Esophagus muscularis mucosa (tissue), 4 donors: ENCODE measurements at regions not wholly inside any gene's neighbourhood (a gene's known extent, or its start where the extent isn't known, plus 50 kb on each side); places are given as distances from the start of the nearest gene placed in this dataset.

Source experiments
- DNase-seq: peaks from one replicate; pipeline ENCODE4 v3.0.0-alpha.2; 2017; ENCODE audit errors: extremely low spot score
- H3K27ac ChIP-seq, 4 donors: fragments of 200-600 bp; sonication (generic); replicated peaks in 1 of 4; 1 replicate in 3 of 4; 2 replicates in 1 of 4; pipeline ENCODE4 v1.5.1; 2016 to 2019; ENCODE audit warnings: mild to moderate bottlenecking in 1 of 4
- H3K27me3 ChIP-seq, 4 donors: fragments of 200-600 bp; sonication (generic); one replicate each; pipeline versions ENCODE4 v1.5.1 to v1.6.0; 2016 to 2019
- H3K36me3 ChIP-seq, 4 donors: fragments of 200-600 bp; sonication (generic); one replicate each; pipeline ENCODE4 v1.5.1; 2016 to 2019
- H3K4me1 ChIP-seq, 4 donors: fragments of 200-600 bp; sonication (generic); one replicate each; pipeline ENCODE4 v1.5.1; 2016 to 2019
- H3K4me3 ChIP-seq, 4 donors: fragments of 200-600 bp; sonication (generic); 1 replicate in 2 of 4; 2 replicates in 2 of 4; pipeline ENCODE4 v1.5.1; 2016 to 2019; ENCODE audit warnings: mild to moderate bottlenecking in 4 of 4, moderate library complexity in 1 of 4
- H3K9me3 ChIP-seq, 4 donors: fragments of 200-600 bp; sonication (generic); 1 replicate in 3 of 4; 2 replicates in 1 of 4; pipeline ENCODE4 v1.5.1; 2016 to 2019
- EP300 ChIP-seq: sonication (generic); formaldehyde crosslinking; IDR thresholded peaks from one replicate; pipeline ENCODE4 v1.6.1; 2017; ENCODE audit warnings: antibody characterized with exemption
- POLR2A ChIP-seq: fragments of 450-650 bp; IDR thresholded peaks from one replicate; pipeline ENCODE4 v1.6.1; 2017; ENCODE audit warnings: antibody characterized with exemption, moderate library complexity, mild to moderate bottlenecking, low read depth
- POLR2AphosphoS5 ChIP-seq, 2 donors: sonication (generic); formaldehyde crosslinking; IDR thresholded peaks; one replicate each; pipeline ENCODE4 v1.6.1; 2017; ENCODE audit warnings: antibody characterized with exemption in 2 of 2
- WGBS: methylation state at CpG from one replicate; pipeline ENCODE4 v1.1.5; 2018; 5-methylcytosine and 5-hydroxymethylcytosine counted together
- intact Hi-C: fragments of 100-400 bp; cut with DNase I; formaldehyde crosslinking; loops from one replicate; pipeline ENCODE4 v1.15.1; 2023
- TF ChIP-seq, protein P1 (sequence below), 3 experiments: fragments of 200-600 bp in 2 of 3; fragments of 450-650 bp in 1 of 3; sonication (generic) in 2 of 3; IDR thresholded peaks; one replicate each; pipeline ENCODE4 v1.5.1; 2017 to 2019; ENCODE audit warnings: antibody characterized with exemption in 3 of 3, mild to moderate bottlenecking in 2 of 3, moderate library complexity in 1 of 3

DNA sequence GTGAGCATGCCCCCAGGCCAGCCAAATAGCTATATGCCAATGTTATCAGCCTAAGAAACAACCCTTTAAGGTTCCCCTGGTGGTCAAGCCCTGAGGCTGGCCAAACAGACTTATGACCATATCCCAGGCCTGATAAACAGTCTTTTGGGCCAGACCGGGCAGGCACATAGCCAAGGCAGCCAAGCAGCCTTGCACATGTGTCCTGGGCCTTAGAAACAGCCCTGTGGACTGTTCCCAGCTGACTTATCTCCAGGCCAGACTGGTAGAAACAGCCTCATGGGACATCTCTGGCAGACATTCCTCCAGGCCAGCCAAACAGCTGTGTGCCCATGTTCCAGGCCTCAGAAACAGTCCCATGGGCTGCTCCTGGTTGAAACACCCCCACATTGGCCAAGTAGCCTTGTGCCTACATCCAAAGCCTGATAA is 295.0 kb upstream of the MGAT4C start:
- intact Hi-C loops = no loop called here
- WGBS = 100% methylated on average over 1 of the region's 1 CpG
- no peak for TF ChIP-seq POLR2AphosphoS5 (IDR thresholded peaks at IDR 0.05)
- no peak for TF ChIP-seq EP300
- TF ChIP-seq, protein P1, sequence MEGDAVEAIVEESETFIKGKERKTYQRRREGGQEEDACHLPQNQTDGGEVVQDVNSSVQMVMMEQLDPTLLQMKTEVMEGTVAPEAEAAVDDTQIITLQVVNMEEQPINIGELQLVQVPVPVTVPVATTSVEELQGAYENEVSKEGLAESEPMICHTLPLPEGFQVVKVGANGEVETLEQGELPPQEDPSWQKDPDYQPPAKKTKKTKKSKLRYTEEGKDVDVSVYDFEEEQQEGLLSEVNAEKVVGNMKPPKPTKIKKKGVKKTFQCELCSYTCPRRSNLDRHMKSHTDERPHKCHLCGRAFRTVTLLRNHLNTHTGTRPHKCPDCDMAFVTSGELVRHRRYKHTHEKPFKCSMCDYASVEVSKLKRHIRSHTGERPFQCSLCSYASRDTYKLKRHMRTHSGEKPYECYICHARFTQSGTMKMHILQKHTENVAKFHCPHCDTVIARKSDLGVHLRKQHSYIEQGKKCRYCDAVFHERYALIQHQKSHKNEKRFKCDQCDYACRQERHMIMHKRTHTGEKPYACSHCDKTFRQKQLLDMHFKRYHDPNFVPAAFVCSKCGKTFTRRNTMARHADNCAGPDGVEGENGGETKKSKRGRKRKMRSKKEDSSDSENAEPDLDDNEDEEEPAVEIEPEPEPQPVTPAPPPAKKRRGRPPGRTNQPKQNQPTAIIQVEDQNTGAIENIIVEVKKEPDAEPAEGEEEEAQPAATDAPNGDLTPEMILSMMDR (IDR thresholded peaks at IDR 0.05) = no peak
- TF ChIP-seq POLR2A = no peak
- no peaks in the 10 kb centered on the region for H3K36me3 ChIP-seq
- H3K27ac ChIP-seq = no peak overlapping the region
- no peaks in the 10 kb centered on the region for H3K9me3 ChIP-seq
- no peak for DNase-seq
- no peaks in the 10 kb centered on the region for H3K27me3 ChIP-seq
- no peaks in the 10 kb centered on the region for H3K4me1 ChIP-seq
- H3K4me3 ChIP-seq = no peak overlapping the region

DNA sequence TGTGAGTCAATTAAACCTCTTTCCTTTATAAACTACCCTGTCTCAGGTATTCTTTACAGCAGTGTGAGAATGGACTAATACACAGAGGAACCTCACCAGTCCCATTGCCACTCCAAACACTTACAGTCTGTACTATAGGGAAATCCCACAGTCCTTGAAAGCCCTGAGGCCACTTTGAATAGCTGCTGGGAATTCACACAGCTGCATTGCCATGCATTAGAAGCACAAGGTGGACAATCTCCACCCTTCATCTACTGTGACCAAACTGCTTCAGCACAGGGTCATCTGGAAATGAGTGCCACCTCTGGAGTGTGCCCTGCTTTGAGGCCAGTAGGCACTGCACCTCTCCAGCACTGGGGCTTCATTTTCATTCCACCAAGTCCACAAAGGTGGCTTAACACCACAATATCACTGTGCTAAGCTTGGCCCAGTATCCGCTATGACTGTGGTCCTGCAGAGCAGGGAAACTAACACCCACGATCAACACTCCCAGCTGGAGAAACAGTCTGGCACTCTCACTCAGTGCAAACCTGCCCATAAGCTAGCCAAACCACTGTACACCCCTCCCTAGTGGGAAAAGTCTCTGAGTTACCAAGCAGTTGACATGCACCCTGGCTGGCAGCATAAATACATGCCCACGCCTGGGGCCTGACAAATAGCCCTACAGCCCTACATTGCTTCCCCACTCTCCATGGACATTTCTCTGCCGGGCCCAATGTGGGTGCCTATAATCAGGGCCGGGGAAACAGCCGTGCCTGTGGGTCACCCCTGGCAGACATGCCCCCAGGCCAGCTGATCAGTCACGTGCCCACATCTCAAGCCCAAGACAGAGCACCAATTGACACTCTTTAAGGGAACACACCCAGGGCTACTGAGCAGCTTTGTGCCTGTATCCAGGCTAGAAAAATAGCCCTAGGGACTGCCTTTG is 294.3 kb upstream of the MGAT4C start:
- intact Hi-C loops = no loop called here
- no peak overlapping the region for H3K4me3 ChIP-seq
- WGBS = no CpG with 5 or more reads among the region's 7 CpGs
- no peaks in the 10 kb centered on the region for H3K4me1 ChIP-seq
- H3K36me3 ChIP-seq = no peaks in the 10 kb centered on the region
- DNase-seq = no peak
- TF ChIP-seq, protein P1 (IDR thresholded peaks at IDR 0.05) = no peak
- TF ChIP-seq POLR2AphosphoS5 (IDR thresholded peaks at IDR 0.05) = no peak
- TF ChIP-seq EP300 = no peak
- TF ChIP-seq POLR2A = no peak
- no peaks in the 10 kb centered on the region for H3K27me3 ChIP-seq
- H3K27ac ChIP-seq = no peak overlapping the region
- H3K9me3 ChIP-seq = no peaks in the 10 kb centered on the region

DNA sequence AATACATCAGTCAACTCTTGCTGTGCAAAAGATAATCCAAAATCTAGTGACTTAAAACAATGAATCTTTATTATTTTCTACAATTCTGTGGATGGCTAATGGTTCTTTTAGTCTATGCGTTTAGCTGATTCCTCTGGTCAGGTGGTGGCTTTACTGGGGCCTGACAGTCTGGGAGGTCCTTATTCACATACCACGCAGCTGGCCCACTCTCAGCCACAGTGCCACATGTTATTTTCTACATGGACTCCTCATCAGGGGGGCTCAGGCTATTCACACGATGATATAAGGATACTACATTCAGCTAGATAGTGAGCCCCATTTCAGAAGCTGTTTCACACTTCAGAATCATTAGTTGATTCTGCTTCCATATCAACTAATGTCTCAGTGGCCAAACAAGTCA is 287.5 kb upstream of the MGAT4C start:
- intact Hi-C loops = no loop called here
- TF ChIP-seq POLR2A (no peak), POLR2AphosphoS5 (IDR thresholded peaks at IDR 0.05) (no peak), EP300 (no peak)
- TF ChIP-seq, protein P1 (IDR thresholded peaks at IDR 0.05) = no peak

DNA sequence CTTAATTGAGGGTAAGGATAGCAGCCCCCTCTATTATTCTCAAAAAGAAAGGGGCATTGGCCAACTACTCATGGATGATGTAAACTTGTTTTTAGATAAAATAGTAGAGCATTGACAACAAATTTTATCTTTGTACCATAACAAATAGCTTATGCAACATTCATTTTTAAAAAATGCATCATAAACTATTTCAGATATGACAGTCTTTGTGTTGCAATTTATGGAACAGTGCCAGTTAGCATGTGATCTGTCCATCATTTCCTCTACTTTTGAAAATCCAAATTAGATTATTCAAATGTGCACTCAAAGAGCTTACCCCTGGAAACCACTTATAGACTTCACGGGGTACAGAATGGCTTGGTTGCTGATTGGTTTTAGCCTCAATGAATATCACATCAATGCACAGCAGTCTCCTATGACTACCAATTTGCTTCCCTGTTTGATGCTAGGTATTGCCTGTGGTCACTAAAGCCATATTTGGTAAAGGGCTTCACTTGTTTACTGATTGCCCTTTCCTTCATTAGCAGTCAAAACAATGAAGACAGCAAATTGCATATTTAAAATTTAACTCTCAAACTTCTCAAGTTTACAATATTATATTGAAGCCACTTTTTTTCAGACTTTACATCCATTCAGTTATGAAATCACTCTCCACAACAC is 274.9 kb upstream of the MGAT4C start:
- TF ChIP-seq, protein P1 (IDR thresholded peaks at IDR 0.05) = no peak
- no peak for TF ChIP-seq EP300
- TF ChIP-seq POLR2AphosphoS5 (IDR thresholded peaks at IDR 0.05) = no peak
- intact Hi-C loops = no loop called here
- H3K27ac ChIP-seq = no peak overlapping the region
- no peaks in the 10 kb centered on the region for H3K4me1 ChIP-seq
- H3K27me3 ChIP-seq = no peaks in the 10 kb centered on the region
- H3K9me3 ChIP-seq = peaks cover 0 to 4% (median 0%) of the 10 kb centered on the region in 4 donors
- no peak for DNase-seq
- 76% methylated on average over 1 of the region's 1 CpG for WGBS
- H3K4me3 ChIP-seq = no peak overlapping the region
- no peaks in the 10 kb centered on the region for H3K36me3 ChIP-seq

More for the DNA sequence above, 287.5 kb upstream of the MGAT4C start:
- Histone ChIP-seq H3K27ac (no peak overlapping the region), H3K4me1 (no peaks in the 10 kb centered on the region), H3K9me3 (no peaks in the 10 kb centered on the region), H3K27me3 (no peaks in the 10 kb centered on the region), H3K36me3 (no peaks in the 10 kb centered on the region), H3K4me3 (no peak overlapping the region)
- no peak for DNase-seq
- 48% methylated on average over 3 of the region's 3 CpGs for WGBS
